ENCODE measurements at regions not wholly inside any gene's neighbourhood (a gene's known extent, or its start where the extent isn't known, plus 50 kb on each side); places are given as distances from the start of the nearest gene placed in this dataset.
A peak's percentile ranks its signal among the peaks of the same experiment; 100 is the strongest.
"Not testable (repeated sequence)": the region's sequence is repeated elsewhere in the genome, so short reads cannot be mapped to it uniquely, and the experiment has no call there.

- peak in 1 of 2 experiments; percentile 56 for DNase-seq
These were observed 50.0 kb upstream of the TSC22D2 start for GRCh38 chr3:150357923-150358607.

GRCh38 chr3:150357140-150357539 lies 51.0 kb upstream of the TSC22D2 start:
- DNase-seq: no peak

- no peak for DNase-seq
These were observed 52.5 kb upstream of the TSC22D2 start for GRCh38 chr3:150355574-150355973.

- no peak for DNase-seq
These were observed 55.2 kb upstream of the TSC22D2 start for GRCh38 chr3:150352931-150353330.

- DNase-seq: no peak
These were observed 56.7 kb upstream of the TSC22D2 start for GRCh38 chr3:150351398-150351797.

GRCh38 chr3:150349314-150350097 lies 58.6 kb upstream of the TSC22D2 start:
- no peak for DNase-seq

- no peak for DNase-seq
These were observed 59.6 kb upstream of the TSC22D2 start for GRCh38 chr3:150348500-150348899.

GRCh38 chr3:150346981-150347863 lies 60.9 kb upstream of the TSC22D2 start:
- no peak for DNase-seq

- no peak for DNase-seq
These were observed 61.8 kb upstream of the TSC22D2 start for GRCh38 chr3:150346266-150346665.

GRCh38 chr3:150345021-150345538 lies 63.0 kb upstream of the TSC22D2 start:
- DNase-seq: peak in 1 of 2 experiments; percentile 22

GRCh38 chr3:150344079-150344759 lies 63.9 kb upstream of the TSC22D2 start:
- no peak for DNase-seq

GRCh38 chr3:150342896-150343467 lies 65.1 kb upstream of the TSC22D2 start:
- no peak for DNase-seq

GRCh38 chr3:150341891-150342290 lies 66.2 kb upstream of the TSC22D2 start:
- DNase-seq: no peak

GRCh38 chr3:150336363-150336762 lies 71.7 kb upstream of the TSC22D2 start:
- not testable (repeated sequence) for DNase-seq

GRCh38 chr3:150335631-150336030 lies 72.5 kb upstream of the TSC22D2 start:
- no peak for DNase-seq

- DNase-seq: no peak
These were observed 73.1 kb upstream of the TSC22D2 start for GRCh38 chr3:150334974-150335373.

- DNase-seq: no peak
These were observed 74.6 kb upstream of the TSC22D2 start for GRCh38 chr3:150333477-150333876.

GRCh38 chr3:150331978-150332568 lies 76.0 kb upstream of the TSC22D2 start:
- no peak for DNase-seq

GRCh38 chr3:150330872-150331271 lies 77.2 kb upstream of the TSC22D2 start:
- no peak for DNase-seq

- DNase-seq: no peak
These were observed 77.9 kb upstream of the TSC22D2 start for GRCh38 chr3:150330174-150330573.

- DNase-seq: peak in 1 of 2 experiments; percentile 5
These were observed 78.7 kb upstream of the TSC22D2 start for GRCh38 chr3:150329408-150329807.

GRCh38 chr3:150328654-150329040 lies 79.5 kb upstream of the TSC22D2 start:
- no peak for DNase-seq

All from NCI-H526 (cell line).